ENCODE measurements at regions not wholly inside any gene's neighbourhood (a gene's known extent, or its start where the extent isn't known, plus 50 kb on each side); places are given as distances from the start of the nearest gene placed in this dataset.

DNA sequence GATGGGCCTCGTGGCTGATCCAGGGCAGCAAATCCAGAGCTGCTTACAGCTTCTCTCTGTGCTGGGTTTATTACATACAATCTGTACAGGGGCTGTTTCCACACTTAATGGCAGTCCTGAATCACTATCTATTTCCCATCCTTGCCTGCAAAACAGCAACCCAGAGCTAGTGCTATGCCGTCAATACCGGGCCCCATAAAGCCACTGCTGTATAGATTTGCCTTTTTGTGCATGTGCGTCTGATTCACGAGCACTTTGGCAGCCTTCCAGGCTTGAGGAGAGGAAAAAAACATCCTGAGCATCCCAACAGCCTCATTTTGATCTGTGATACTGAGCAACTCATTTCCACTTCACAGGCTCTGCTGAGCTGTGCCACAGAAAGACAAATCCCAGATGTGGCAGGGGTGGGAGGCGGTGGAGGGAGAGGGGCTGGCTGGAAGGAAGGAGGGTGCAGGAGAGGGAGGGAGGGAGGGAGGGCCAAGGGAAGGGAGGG lies 65.2 kb upstream of the TARBP1 start:
- DNase-seq: no peak
- H3K27ac ChIP-seq: peak overlapping the region; percentile 28 to 99 (median 93)
- no peaks in the 10 kb centered on the region for H3K27me3 ChIP-seq
- H3K4me1 ChIP-seq: peaks cover 35 to 68% (median 41%) of the 10 kb centered on the region in 3 donors
- intact Hi-C loops (cut with DNase I): no loop called here
- TF ChIP-seq, protein P1, sequence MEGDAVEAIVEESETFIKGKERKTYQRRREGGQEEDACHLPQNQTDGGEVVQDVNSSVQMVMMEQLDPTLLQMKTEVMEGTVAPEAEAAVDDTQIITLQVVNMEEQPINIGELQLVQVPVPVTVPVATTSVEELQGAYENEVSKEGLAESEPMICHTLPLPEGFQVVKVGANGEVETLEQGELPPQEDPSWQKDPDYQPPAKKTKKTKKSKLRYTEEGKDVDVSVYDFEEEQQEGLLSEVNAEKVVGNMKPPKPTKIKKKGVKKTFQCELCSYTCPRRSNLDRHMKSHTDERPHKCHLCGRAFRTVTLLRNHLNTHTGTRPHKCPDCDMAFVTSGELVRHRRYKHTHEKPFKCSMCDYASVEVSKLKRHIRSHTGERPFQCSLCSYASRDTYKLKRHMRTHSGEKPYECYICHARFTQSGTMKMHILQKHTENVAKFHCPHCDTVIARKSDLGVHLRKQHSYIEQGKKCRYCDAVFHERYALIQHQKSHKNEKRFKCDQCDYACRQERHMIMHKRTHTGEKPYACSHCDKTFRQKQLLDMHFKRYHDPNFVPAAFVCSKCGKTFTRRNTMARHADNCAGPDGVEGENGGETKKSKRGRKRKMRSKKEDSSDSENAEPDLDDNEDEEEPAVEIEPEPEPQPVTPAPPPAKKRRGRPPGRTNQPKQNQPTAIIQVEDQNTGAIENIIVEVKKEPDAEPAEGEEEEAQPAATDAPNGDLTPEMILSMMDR (IDR thresholded peaks at IDR 0.05): no peak
- no peak for TF ChIP-seq POLR2A (IDR thresholded peaks at IDR 0.05)
- no peaks in the 10 kb centered on the region for H3K9me3 ChIP-seq
- H3K4me3 ChIP-seq: no peak overlapping the region
- WGBS, 2 donors: 16 to 22% methylated on average over 4 to 5 of the region's 6 CpGs
- no peaks in the 10 kb centered on the region for H3K36me3 ChIP-seq

DNA sequence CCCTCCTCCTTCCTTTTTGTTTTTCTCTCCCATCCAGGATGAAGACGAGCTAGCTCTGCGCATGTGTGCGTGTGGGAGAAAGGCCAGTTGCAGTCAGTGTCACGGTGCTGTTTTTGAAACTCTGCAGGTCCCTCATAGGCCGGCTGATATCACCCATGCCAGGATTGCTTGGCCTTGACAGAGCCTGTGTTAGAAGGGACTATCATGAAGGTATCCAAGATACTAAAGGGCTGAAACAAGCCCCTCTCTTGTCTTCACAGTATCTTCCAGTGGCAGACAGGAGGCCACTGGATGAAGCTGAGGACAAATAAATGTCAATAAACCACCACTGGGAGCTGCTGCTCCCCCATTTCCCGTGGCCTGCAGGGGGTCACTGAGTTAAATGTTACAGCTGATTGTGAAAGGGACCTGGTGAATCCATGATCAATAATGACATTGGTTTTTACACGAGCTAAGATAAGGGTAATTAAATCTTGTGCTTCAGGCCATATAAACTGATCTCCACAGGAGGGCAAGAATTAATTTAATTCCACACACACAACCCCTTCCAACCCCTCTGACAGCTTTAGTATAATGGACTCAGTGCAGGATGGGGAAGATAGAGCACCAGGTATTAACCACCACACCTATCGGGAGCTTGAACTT lies 64.6 kb upstream of the TARBP1 start:
- H3K4me3 ChIP-seq: no peak overlapping the region
- peaks cover 35 to 74% (median 45%) of the 10 kb centered on the region in 3 donors for H3K4me1 ChIP-seq
- TF ChIP-seq POLR2A (IDR thresholded peaks at IDR 0.05): no peak
- intact Hi-C loops (cut with DNase I): no loop called here
- H3K27ac ChIP-seq: peak overlapping the region; percentile 28 to 99 (median 93)
- 69 to 81% methylated on average over 7 of the region's 8 CpGs for WGBS, 2 donors
- no peaks in the 10 kb centered on the region for H3K36me3 ChIP-seq
- no peaks in the 10 kb centered on the region for H3K9me3 ChIP-seq
- DNase-seq: no peak
- no peaks in the 10 kb centered on the region for H3K27me3 ChIP-seq

DNA sequence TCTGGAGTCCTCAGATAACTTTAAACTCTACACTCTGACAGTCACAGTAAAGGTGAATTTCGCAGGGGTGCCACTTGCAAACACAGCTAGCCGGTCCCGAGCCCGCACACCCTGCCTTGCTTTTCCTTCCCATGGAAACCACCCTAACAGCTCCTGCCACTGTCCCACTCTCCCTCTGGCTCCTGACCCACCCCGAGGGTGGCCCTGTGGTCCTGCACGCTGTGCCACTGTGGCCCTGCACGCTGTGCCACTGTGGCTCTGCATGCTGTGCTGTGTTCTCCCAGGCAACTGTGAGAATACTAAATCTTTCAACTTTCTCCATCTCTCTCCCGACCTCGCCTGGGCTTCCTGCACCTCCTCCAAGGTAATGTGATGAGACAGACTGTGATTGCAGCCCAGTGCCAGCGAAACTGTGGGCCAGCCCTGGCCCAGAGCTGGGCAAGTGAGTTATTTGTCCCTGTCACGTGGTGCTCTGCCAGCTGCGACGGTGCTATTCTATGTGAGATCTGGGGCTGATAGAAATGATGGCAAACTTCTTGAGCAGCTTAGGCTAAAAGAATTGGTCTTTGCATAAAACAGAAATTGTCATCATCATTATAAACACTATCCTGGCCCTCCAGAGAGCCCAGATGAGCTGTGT lies 63.4 kb upstream of the TARBP1 start:
- H3K27me3 ChIP-seq: no peaks in the 10 kb centered on the region
- WGBS, 2 donors: 73 to 90% methylated on average over 11 to 13 of the region's 13 CpGs
- intact Hi-C loops (cut with DNase I): no loop called here
- TF ChIP-seq, protein P1 (IDR thresholded peaks at IDR 0.05): no peak
- no peak for TF ChIP-seq POLR2A (IDR thresholded peaks at IDR 0.05)
- H3K27ac ChIP-seq: peak overlapping the region in 3 of 4 donors; percentile 41 to 99 (median 98)
- no peaks in the 10 kb centered on the region for H3K9me3 ChIP-seq
- H3K4me3 ChIP-seq: no peak overlapping the region
- DNase-seq: no peak
- no peaks in the 10 kb centered on the region for H3K36me3 ChIP-seq
- H3K4me1 ChIP-seq: peaks cover 44 to 86% (median 58%) of the 10 kb centered on the region in 3 donors

DNA sequence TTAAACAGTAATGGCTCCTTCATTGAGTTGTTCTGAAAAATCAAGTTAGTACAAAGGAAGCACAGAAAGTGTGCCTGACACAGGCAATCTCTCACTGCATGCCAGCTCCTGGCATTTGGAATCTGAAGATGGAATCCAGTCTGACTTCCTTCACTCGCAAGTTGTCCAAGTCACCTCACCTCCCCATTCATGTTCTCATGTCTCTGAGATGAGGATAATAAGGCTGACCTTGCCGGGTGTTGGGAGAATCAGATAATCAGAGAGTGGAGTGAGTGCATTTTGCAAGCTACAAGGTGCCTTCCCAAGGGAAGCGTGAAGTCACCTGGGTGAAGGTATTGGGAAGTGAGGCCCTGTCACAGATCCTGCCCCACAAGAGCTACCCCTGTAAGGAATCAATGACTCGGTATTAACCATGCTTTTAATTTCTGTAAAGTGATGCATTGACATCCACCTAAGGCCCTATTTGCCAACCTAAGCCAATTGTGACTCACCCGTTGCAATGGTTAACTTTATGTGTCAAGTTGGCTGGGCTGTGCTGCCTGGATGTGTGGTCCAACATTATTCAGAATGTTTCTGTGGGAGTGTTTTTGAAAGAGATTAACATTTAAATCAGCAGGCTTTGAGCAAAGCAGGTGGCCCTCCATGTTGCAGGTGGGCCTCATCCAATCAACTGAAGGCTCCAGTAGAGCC lies 62.5 kb upstream of the TARBP1 start:
- no peak overlapping the region for H3K4me3 ChIP-seq
- no peaks in the 10 kb centered on the region for H3K36me3 ChIP-seq
- 49 to 59% methylated on average over 4 to 5 of the region's 5 CpGs for WGBS, 2 donors
- H3K27me3 ChIP-seq: no peaks in the 10 kb centered on the region
- H3K4me1 ChIP-seq: peaks cover 52 to 96% (median 67%) of the 10 kb centered on the region in 3 donors
- intact Hi-C loops (cut with DNase I): no loop called here
- H3K27ac ChIP-seq: peak overlapping the region; percentile 41 to 99 (median 92)
- no peaks in the 10 kb centered on the region for H3K9me3 ChIP-seq
- TF ChIP-seq POLR2A (IDR thresholded peaks at IDR 0.05): no peak
- TF ChIP-seq, protein P1 (IDR thresholded peaks at IDR 0.05): no peak
- DNase-seq: no peak

DNA sequence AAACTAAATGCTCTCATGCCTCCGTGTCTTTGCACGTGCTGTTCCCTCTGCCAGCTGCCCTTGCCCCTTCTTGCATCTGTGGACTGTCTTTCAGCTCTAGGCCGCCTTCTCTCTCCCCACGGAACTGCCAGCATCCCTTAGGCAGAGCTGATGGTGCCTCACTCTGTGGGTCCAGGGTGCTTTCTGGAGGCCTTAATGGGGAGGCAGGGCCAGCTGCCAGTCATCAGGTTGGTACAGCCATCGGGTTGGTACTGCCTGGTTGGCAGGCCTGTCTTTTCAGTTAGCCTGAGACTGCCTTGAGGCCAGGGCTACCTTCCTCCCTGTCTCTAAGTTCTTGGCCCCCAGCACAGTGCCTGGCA lies 61.4 kb upstream of the TARBP1 start:
- 35 to 66% methylated on average over 4 of the region's 5 CpGs for WGBS, 2 donors
- peak overlapping the region; percentile 87 to 99 (median 97) for H3K27ac ChIP-seq
- no peak for DNase-seq
- TF ChIP-seq, protein P1 (IDR thresholded peaks at IDR 0.05): no peak
- no peak for TF ChIP-seq POLR2A (IDR thresholded peaks at IDR 0.05)
- H3K4me1 ChIP-seq: peaks cover 62 to 100% (median 77%) of the 10 kb centered on the region in 3 donors
- no peak overlapping the region for H3K4me3 ChIP-seq
- H3K9me3 ChIP-seq: no peaks in the 10 kb centered on the region
- intact Hi-C loops (cut with DNase I): no loop called here
- no peaks in the 10 kb centered on the region for H3K27me3 ChIP-seq
- H3K36me3 ChIP-seq: no peaks in the 10 kb centered on the region
